Retina (tissue), 1 donor: ENCODE measurements at regions not wholly inside any gene's neighbourhood (a gene's known extent, or its start where the extent isn't known, plus 50 kb on each side); places are given as distances from the start of the nearest gene placed in this dataset.
"Not testable (repeated sequence)": the region's sequence is repeated elsewhere in the genome, so short reads cannot be mapped to it uniquely, and the experiment has no call there.

ENCODE experiments used
- DNase-seq: peaks from one replicate; pipeline ENCODE4 v3.0.0-alpha.2; 2016

DNA sequence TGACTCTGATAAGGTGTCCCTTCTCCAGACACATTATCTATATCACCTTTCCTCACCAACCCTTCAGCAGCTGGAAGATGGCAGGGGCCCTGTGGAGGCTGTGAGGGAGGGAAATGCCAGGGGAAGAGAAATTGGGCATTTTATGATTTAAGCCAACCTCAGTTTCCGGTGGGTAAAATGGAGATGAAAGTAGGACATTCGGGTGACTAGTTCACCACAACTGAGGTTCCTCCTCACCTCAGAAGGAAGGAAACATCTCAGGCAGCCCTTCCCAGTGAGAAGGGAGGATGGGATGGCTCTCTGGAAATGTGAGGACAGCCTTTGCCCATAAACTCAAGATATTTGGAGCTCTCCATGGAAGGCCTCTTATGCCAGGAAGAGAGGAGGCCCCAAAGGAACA, 251.5 kb downstream of the MID1IP1 start:
- no peak for DNase-seq

DNA sequence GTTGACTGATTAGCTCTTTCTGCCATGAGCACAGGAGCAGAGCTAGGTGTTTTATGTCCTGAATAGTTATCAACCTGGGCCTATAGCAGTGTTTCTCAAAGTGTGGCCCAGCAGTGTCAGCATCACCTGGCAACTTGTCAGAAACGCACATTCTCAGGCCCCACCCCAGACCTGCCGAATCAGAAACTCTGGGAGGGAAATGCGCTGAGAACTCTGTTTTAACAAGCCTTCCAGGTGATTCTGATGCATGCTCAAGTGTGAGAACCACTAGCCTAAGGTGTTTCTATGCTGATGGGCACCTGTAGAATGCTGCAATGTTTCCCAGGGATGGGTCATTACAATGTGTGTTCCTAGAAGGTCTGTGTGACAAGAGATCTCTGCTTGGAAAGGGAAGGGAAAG, 257.5 kb downstream of the MID1IP1 start:
- DNase-seq, result no peak

DNA sequence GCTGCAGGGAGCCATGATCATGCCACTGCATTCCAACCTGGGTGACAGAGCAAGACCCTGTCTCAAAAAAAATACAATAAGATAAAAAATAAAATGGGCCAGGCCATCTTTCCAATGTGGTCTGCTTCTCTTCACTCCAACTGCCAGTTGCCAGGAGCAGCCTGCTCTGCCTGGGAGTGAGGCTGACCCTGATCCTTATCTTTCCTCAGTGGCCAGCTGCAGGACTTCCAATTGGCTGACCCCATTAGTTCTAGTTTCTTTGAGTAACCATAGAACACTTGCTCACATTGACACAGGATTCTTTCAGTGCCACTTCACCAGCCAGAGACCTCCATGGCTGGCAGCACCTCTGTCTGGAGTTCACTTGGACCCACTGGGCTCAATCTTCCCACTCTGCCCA, 258.6 kb downstream of the MID1IP1 start:
- no peak for DNase-seq

DNA sequence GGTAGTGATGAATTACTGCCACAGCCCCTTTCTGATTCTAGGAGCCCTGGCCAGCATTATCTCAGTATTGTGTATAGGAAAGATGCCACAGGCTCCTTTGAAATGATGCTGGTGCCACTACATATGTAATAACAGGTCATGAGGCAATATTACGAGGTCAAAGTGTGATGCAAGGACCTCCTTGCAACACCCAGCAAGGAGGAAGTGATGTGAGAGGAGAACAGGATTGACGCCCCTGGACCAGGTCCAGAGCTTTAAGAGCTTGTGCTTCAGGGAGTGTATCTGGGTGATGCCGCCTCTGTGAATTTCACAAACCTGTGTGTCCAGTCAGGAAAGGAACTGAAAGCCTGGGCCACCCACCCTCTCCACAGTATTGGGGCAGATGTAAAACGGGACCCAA, 261.8 kb downstream of the MID1IP1 start:
- no peak for DNase-seq

DNA sequence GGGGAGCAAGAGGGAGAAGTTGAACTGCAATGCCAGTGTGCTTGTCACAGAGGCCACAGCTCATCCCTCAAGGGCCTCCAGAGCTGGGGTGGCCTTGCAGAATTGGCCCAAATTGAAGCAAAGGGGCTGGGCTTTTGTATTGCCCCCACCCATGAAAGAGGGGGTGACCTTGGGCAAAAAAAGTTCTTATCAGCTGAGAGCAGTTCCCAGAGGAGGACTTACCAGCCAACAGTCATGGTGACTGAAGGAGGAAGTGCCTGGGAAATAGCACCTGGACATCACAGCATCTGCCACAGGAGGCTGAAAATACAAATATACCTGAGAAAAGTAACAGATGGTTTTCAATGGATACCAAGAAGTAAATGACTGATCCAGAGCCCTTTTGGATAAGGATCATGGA, 262.4 kb downstream of the MID1IP1 start:
- DNase-seq, result no peak

DNA sequence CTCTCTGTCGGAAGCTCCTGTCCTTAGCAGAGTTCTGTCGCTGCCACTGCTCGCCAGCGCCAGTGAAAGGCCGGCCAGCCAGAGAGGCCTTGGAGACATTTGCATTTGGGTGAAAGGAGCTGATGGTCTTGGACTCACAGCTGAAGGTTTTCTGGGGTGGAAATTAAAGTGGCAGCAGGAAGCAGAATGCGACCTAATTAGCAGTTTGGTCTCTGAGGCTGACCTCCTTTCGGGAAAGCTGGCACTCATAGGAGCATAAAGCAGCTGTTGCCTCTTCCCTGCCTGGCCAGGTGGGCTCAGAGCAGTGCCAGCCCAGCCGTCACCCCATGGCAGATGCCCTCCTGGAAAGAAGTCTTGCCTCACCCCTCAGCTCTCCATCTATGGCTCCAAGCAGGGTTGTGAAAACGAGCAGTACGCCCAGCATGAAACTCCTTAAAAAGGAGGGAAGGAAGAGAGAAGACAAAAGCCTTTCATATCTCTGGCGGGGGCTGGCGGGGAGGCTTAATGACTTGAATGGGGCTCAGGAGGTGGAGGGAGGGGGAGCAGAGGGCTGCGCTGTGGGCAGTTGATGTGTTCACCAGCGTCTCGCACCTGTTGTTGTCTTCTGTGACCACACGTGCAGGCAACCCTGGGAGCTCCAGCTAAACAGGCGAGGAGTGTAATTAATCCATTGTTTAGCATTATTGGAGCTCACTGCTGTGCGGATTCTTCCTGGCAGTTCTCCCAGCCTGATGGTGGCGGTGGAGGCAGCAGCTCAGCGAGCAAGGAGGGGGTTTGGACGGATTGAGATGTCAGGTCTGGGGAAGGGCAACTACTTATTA, 264.0 kb downstream of the MID1IP1 start:
- DNase-seq, result peak; percentile 79

DNA sequence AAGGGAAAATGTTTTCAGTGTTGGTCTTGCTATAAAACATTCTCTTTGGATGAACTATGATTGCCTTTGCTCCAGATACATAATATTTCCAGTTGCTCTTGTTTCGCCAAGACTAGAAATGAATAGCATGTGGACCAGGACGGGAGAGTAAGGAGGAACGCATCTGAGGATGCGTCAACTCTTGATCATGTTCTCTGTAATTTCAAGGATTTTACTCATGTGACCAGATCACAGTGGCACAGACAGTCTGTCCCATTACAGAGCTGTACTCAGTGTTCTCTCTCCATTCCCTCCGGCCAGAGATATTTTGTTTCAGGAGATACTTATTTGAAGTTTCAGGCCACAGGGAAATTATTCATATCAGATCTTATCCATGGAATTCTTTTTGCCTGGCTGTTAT, 266.6 kb downstream of the MID1IP1 start:
- DNase-seq, result no peak

DNA sequence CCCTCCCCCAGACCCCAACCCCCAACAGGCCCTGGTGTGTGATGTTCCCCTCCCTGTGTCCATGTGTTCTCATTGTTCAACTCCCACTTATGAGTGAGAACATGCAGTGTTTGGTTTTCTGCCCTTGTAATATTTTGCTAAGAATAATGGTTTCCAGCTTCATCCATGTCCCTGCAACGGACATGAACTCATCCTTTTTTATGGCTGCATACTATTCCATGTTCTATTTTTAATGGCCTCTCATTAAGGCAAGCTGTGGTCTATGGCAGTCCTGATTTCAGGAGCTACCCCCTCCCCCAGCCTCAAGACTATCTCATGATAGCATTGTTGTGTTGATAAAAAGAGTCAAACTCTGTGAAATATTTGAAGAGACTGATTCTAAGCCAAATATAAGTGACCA, 267.4 kb downstream of the MID1IP1 start:
- DNase-seq, result not testable (repeated sequence)

DNA sequence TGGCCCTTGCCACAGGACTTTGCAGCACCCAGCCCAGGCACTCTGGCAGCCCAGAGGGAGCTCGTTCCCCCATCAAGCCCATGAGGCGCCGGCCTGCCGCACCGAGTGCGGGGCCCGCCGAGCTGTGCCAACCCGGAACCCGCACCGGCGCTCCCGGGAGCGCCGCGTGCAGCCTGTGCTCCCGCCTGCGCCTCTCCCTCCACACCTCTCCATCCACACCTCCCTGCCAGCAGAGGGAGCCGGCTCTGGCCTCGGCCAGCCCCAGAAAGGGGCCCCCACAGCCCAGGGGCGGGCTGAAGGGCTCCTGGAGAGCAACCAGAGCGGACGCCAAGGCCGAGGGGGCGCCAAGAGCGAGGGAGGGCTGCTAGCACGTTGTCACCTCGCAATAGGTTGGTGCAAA, 268.8 kb downstream of the MID1IP1 start:
- DNase-seq, result no peak

DNA sequence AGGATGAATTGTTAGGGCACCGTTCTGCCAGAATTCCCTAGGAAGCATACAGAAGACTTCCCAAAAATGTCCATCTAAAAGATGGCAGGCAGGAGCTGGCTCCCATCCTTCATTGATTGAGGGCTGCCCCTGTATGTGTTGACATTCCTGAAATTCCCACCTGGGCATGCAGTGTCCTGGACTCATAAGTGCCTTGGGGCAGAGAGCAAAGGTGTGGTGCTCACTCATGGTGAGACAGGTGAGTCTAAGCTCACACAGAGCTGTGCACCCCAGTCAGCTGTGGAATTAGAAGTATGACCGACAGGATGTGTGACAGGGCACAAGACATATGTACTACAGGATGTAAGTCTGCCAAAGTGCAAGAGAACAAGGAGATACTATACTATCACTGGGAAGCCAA, 271.9 kb downstream of the MID1IP1 start:
- no peak for DNase-seq

DNA sequence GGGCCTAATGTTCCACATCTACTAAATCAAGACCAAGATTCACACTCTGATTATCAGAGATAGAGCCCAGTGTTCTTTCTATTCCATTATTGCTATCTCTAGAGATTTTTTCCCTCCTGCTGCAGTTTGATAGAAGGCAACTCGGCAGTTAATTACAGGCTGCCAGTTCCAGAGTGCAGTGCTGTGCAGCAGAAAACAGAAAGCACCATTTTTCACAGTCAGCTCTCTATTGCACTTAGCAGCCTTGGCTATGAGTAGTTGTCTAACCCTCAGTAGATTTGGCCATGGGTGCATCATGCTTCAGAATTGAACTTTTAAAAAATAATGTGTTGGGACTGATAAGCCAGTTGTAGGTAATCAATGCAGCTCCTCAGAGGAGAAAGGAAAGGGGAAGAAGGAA, 295.3 kb downstream of the MID1IP1 start:
- DNase-seq, result no peak

DNA sequence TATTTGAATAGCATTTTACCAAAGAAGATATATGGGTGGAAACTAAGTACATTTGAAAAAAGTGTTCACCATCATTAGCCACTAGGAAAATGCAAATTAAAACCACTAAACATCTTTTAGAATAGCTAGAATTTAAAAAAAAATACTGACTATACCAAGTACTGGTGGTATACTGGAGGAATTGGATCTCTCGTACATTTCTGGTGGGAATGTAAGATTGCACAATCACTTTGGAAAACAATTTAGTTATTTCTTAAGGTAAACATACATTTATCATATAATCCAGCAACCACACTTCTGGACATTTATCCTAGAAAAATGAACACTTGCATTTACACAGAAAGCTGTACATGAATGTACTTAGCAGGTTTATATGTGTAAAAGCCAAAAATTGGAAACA, 303.5 kb downstream of the MID1IP1 start:
- DNase-seq, result no peak

DNA sequence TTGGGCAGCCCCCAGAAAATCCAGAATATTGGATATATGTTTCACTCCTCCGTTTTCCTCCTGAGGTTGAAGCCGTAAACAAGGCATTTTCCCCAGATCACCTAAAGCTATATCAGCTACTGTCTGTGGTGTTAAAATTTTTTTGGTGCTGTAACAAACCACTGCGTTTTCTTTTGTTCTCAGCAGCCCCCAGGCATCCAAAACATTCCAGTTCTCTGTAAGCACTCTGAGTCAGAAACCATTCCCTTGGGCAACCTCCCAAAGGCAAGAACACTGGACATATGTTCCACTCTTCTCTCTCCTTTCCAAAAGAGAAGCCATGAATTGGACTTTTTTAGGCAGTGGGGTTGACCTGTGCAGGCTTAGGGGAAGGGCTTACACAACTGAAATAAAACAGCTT, 310.9 kb downstream of the MID1IP1 start:
- no peak for DNase-seq

DNA sequence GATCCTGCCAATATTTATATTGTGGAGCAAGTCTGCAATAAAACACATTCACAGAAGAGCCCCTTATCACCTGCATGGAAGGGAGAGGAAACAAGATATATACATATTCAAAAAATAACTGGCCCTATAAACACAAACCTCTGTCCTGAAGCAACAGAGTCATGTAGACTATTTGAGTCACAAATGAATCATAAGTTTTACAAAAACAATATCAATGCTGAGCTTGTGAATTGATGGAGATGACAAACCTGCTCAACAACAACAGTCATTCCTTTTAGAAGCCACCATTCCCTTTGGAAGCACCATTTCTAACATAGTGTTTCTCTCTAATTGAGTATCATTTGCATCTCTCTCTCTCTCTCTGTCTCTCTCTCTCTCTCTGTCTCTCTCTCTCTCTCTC, 313.9 kb downstream of the MID1IP1 start:
- no peak for DNase-seq

DNA sequence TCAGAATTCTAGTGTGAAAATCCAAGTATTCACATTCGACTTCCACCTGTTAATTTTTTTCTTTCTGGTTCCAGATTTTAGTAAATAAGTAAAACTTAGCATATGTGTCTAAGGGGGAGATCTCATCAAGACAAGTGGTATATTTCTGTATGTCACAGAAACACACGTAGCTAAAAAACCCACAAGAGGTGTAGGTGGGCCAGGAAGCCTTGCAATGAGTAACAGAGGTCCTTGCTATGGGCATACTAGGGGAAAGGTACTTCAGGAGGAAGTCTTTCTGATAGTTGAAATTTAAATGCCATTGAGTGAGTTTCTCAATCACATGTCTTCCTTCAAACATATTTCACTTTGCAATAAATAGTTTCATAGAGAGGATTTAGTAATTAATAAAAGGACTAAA, 315.8 kb downstream of the MID1IP1 start:
- no peak for DNase-seq

DNA sequence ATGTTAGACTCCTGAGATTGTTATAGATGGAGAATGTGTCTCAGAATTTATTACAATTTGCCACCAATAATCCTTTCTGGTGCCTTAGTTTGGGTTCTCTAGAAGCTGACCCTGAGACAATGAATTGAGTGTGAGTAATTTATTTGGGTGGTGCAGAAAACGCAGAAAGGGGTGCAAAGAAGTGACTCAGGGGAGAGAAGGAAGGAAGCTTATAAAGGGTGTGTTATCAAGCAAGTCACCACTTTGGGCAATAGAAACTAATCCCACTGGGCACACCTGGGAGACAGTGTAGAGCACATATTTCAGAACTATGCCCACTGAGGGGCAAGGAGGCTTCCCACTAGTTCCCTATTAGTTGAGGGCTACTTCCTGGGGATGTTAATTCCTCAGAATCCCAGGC, 320.6 kb downstream of the MID1IP1 start:
- DNase-seq, result no peak

DNA sequence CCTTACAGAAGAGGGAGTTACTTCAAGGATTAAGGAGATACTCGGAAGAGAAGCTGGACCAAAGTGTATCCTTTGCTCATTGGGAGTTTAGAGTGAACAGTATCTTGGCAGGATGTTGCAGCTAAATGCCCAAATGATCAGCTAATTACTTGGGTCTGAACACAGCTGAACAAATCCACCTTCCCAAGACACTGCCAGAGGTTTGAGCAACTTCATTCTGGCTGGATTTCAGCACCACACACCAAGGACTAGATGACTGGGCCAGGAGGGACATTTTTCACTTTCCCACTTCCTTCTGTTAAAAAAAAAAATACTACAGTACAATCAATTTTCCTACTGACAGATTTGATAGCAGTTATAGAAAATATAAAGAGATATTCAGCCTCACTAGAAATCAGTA, 324.6 kb downstream of the MID1IP1 start:
- no peak for DNase-seq

DNA sequence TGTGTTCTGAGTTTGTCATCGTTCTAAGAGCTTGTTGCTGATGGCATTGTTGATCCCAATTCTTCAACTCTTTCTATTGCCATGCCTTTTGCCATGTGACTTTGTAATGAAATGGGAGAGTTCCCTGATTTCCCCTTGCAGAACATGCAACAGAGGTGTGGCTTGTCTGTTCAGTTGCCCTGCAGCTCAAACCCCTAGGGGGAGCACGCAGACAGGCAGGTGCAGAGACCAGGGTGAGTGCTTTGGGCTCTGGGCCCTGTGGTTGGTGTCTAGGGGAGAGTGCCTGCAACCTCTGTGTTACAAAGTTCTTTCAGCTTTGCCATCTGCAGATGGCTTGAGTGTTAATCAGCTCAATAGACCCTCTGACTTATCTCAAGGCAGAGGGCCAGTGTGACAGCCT, 332.7 kb downstream of the MID1IP1 start:
- no peak for DNase-seq

DNA sequence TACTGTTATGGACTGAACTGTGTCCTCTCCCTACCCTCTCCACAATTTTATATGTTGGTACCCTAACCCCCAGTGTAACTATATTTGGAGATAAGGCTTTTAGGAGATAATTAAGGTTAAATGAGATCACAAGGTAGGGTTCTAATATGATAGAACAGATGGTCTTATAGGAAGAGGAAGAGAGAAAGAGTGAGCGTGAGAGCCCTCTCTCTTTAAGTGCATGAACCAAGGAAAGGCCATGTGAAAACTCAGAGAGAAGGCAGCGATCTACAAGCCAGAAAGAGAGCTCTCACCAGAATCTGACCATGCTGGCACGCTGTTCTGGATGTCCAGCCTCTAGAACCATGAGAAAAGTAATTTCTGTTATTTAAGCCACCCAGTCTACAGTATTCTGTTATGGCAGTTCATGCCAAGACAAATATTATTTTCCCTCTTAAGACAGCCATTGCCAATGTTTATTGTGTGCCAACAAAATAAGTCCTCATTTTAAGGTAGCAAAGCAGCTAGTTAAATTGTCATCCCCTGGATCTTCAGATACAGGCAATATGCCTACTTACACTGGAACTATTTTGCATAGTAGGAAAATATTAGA, 336.2 kb downstream of the MID1IP1 start:
- DNase-seq, result no peak

DNA sequence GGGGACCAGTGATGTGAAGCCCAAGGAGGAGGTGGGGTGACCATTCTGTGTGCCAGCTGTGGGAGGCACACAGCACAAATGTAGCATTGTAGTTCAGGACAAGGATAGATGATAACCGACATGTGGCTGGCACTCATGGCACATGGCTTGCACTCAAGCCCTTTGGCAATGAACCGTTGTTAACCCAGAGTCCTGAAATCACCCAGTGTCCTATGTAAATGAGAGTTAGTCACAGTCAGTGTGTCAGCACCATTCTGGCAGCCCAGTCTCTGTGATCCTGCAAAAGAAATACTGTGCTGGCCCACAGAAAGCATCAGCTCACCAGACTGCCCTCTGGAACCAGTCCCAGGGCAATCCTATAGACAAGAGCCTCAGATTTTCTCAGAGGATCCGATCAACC, 339.3 kb downstream of the MID1IP1 start:
- no peak for DNase-seq

DNA sequence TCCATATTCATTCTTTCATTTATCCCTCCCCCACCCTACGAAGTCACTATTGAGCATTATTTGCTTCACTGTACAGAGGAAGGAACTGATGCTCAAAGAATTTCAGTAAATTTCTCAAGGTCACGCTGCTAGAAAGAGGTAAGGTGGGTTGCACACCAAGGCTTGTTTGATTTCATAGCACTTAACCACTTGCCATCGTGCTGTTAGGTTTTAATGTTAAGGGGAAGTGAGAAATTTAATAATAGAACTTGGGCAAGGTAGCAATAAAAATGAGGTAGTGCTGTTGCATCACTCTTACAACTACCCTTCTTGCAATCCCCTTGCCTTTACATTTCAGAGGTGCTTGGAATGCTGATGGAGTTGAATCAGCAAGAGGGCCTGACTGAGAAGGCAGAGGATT, 343.1 kb downstream of the MID1IP1 start:
- DNase-seq, result no peak

DNA sequence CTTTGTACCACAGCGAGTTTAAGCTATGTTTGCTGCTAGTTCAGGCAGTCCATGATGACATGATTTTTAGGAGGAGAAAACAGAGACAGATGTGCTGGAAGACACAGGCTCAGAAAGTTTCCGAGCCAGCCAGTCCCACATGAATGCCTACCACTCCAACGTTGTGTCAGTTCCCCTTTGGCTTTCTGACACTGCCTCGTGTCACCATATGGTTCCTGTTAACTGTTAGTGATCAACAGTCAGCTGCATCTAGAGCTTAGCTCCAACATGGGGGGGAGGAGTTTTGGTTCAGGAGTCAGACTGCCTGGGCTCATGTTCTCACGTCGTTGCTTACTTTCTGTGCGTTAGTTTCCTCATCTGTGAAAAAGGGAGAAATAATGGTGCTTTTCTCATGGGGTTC, 343.7 kb downstream of the MID1IP1 start:
- no peak for DNase-seq

DNA sequence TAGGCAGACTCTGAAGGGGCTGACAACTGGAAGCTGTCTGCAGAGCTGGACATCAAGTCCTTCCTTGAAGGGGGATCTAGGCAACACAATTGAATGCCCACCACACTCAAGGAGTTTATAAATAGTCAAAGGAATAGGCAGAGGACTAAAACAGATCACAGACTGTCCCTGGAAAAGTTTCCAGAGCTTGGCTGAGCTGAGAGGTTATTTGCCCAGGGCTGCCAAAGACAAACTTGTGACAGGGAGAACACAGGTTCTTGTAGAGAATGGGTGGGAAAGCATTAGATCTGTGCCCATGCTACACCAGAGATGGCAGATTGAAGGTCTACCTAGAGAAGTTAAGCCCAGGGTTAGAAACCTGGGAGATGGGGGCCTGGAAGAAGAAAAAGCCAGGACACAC, 344.6 kb downstream of the MID1IP1 start:
- DNase-seq, result no peak

DNA sequence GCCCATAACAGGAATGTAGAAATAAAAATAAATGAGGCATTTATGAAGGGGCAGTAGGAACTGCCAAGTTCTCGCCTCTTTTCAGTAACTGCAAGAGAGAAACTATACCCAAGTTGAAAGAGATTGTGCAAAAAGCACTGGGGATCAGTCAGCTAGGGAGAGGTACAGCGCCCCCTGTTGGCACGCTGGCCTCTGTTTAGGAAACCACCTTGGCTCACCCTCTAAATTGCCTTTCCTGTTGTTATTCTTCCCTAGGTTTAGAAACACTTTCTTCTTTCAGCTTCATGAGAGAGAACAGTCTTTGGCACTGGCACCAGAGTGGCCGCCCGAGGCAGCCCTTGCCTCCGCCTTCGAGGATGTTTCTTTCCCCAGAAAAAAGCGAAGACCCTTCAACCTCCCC, 348.5 kb downstream of the MID1IP1 start:
- peak; percentile 79 for DNase-seq

DNA sequence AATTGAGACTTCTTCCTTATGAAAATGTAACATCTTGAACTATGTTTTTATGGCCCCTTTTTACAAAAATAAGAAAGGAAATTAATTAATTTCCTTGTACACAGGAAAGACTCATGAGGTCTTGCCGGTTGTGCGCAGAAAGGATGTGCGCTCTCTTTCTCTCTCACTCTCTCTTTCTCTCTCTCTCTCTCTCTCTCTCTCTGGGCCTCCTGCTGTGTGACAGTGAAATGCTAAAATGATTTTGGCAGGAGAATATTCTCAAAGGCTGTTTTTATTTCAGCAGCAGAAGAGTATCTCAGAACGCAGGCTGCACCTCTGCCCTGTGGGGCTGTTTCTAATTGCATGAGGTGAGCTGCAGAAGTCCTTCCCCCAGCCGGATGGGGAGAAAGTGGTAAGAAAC, 349.0 kb downstream of the MID1IP1 start:
- peak; percentile 70 for DNase-seq
